Sciatic nerve (tissue), 2 donors: ENCODE measurements at regions not wholly inside any gene's neighbourhood (a gene's known extent, or its start where the extent isn't known, plus 50 kb on each side); places are given as distances from the start of the nearest gene placed in this dataset.

Experiments
- ATAC-seq: fragments of 200-7000 bp; cut with Tn5 transposase; one replicate; pipeline ENCODE4 v1.9.1; 2020; ENCODE audit warnings: mild to moderate bottlenecking, moderate library complexity
- DNase-seq: peaks from one replicate; pipeline ENCODE4 v3.0.0-alpha.2; 2020; ENCODE audit warnings: low spot score
- intact Hi-C: fragments of 100-400 bp; cut with DNase I; formaldehyde crosslinking; loops from one replicate; pipeline ENCODE4 v1.14.2; 2022
- donor health status: DM: no; HTN: no; CAD: no.
- donor health status: DM: no; HTN: no; CAD: no.

DNA sequence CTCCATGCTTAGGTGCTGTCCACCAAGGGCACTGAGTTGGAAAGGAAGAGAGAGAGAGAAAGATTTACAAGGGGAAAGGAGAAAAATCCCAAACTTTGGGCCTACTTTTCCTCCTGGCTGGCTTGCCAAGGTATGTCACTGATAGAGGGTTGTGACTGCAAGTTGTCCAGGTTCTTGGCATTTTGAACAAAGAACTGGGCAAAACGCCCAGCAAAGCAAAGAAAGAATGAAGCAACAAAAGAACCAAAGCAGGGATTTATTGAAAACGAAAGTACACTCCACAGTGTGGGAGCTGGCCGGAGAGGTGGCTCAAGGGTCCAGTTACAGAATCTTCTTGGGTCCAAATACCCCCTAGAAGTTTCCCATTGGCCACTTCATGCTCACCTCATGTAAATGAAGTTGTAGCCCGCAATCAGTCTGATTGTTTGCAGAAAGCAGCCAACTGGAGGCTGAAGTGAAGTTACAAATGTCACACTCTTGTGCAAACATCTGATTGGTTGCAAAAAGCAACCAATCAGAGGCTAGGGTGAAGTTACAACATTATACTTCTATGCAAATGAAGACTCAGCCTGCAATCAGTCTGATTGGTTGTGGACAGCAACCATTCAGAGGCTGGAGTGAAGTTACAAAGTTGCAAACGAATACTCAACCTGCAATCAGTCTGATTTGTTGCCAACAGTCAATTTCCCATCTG, 263.5 kb downstream of the YTHDC2 start:
- no peak for DNase-seq
- ATAC-seq: no peak
- intact Hi-C loops: no loop called here

DNA sequence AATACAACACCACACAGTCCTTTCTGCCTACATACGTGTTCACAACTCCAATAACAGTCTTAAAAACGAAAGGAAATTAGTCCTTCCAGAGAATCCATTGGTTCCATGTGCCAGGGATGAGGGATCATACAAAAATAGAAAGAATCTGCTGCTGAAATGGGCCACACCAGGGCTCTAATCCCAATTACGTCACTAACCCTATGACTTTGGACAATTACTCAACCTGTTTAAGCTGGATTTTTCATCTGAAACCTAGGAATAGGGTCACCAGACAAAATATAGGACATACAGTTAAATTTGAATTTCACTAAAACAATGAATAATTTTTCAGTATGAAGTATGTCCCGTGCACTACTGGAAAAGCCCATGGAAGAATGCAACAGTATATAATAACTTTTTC, 264.7 kb downstream of the YTHDC2 start:
- no peak for DNase-seq
- ATAC-seq: no peak
- intact Hi-C loops: no loop called here

DNA sequence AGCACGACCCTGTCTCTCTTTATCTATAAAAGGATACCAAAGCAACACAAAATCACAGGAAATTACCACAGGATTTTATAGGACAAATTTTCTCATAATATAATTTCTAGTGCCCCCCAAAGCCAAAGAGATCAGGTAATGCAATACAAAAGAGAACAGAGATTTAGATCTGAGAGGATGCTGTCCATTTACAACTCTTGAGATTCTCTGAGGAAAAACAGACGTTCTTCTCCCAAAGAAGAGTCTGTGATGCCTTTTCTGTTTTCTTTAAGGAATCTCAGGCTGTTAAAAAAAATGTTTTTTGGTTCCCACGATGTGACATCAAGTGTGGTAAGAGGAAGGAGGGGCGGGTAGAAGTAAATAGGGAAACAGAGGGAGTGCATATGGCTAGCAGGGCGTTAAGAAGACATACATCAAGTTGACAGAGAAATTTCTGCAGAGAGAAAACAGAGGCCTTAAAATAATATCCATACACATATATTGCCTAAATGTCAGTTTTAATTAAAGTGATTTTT, 274.7 kb downstream of the YTHDC2 start:
- intact Hi-C loops: no loop called here
- no peak for ATAC-seq
- DNase-seq: no peak

DNA sequence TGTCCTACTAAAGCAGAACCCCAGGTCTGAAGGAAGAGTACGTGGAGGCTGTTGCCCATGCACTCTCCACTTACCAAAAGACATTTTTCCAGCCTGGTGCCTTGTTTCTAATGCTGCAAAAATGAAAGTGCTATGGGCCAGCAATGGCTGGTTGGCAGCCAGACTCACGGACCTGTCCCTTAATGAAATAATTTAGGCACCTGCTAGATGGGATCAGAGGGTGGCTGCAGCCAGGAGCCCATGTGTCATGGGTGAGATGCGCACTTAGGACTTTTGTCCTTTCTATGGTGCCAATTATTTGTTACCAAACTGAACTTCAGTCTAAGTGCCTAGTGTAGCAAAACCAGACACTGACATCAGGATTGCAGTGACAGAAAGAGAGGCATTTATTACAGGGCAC, 276.3 kb downstream of the YTHDC2 start:
- no peak for DNase-seq
- no peak for ATAC-seq
- intact Hi-C loops: no loop called here

DNA sequence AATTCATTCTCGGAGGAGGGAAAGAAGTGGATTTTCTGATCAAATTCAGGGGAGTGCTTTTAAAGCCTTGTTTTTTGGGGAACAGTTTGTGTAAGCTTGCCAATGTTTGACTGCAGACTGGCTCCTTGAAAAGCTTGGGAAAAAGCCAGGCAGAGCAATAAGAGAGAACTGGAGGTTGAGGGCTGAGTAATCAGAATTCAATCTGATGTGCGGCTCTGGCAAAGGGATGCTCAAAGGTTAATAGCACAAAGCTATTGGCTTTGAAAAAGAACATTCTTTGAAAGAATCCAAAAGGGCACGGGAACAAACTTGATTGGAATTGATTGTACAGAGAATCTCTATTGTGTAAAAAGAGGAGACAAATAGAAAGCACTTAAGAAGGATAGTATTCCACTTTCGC, 279.3 kb downstream of the YTHDC2 start:
- intact Hi-C loops: no loop called here
- ATAC-seq (no peak), DNase-seq (no peak)

DNA sequence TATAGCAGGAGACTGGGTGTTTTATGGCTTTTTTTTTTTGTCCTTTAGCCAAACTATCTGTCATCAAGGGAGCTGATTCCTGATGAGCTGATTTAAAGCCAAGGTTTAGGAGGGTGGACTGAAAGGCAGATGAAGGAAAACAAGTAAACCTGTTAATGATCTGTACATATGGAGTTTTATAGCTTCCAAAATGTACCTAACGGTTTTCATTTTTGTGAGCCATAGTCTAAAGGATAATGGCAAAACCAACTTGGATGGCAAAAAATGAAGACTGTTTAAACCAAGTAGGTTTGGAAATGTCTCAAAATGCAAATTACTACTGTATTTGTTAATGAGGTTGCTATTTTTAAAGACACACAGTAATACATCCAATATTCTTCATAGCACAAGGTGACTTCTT, 281.5 kb downstream of the YTHDC2 start:
- ATAC-seq: no peak
- intact Hi-C loops: no loop called here
- no peak for DNase-seq

DNA sequence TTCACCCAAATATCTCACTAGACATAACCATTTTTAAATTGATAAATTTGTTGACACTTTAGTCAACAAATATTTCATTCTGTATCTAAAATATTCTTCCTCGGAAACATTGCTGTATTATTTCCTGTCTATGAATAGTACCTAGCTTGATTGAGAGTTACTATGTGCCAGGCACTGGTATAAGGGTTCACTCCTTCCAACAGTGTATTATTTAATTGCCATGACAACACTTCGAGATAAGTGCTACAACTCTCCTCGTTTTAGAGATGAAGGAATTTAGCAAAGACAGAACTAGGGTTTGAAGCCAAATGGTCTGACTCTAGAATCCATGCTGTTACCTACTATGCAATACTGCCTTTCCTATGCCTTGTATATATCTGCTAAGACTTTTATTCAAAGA, 287.2 kb downstream of the YTHDC2 start:
- ATAC-seq (no peak), DNase-seq (no peak)
- intact Hi-C loops: no loop called here

DNA sequence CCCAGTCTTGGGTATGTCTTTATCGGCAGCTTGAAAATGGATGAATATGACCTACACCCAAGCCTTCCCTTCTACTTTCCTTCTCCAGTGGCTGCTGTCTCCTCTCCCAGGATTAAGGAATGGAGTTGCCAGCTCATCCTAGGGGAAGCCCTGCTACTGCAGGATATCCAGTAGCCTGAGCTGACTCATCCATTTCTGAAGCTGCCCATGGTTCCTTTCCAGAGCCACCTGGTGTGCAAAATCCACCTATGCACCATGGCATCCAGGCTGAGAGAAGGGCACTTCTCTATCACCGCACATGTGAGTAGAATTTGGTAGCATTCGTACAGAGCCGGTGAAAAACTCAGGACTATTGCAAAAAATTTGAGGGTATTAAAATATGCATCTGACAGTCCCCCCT, 290.8 kb downstream of the YTHDC2 start:
- ATAC-seq (no peak), DNase-seq (no peak)
- intact Hi-C loops: no loop called here

DNA sequence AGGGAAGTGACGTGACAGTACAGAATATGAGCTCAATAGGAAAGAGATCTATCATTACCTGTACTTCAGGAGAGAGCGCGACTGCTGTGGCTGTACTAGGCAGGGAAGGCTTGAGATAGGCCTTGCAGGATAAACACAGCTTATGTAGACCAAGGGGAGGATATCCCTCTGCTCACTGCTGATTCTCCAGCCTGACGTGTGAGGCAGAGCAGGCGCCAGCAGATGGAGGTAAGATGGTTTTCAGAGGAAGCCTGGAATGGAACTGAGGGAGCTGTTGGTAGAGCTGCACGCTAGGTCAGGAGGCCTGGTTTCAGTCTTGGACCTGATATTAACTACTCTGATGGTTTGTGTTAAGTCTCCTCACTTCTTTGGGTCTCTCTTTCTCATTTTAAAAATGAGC, 291.4 kb downstream of the YTHDC2 start:
- intact Hi-C loops: no loop called here
- no peak for DNase-seq
- ATAC-seq: no peak

DNA sequence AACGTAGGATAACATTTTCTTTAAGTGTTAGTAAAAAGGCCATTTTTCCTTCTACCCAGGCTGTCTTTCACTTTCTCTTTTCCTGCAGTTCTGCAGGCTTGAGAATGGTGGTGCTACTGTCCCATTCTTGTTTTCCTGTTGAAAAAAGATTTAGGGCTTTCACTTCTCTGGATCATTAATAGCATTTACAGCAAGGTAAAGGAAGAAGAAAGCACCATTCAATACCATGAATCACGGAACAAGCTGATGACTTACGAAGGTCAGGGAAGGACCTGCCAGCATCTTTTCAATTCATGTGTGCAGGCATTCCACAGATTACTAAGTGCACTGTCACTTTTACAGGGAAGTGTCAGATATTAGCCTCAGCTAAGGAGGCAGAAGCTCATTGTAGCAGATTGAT, 292.8 kb downstream of the YTHDC2 start:
- intact Hi-C loops: no loop called here
- DNase-seq: no peak
- ATAC-seq: peak; percentile 43

DNA sequence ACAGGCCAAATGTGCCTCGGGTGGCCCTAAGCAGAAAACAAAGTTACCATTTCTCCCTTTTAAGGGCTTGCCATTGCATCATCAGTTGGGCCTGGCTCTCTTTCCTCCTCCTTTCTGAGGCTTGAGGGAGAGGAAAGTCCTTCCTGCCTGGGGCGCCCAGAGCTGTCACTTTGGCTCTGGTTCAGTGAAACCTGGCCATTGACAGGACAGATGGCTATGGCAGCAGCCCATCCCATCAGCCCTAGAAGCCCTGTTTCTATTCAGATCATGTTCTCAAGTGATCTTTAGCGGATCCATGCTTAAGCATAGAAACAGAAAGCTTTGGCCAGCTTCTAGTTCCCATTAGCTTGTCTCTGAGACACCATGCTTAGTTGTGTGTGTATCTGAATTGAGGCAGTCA, 293.4 kb downstream of the YTHDC2 start:
- intact Hi-C loops: no loop called here
- peak; percentile 77 for ATAC-seq

DNA sequence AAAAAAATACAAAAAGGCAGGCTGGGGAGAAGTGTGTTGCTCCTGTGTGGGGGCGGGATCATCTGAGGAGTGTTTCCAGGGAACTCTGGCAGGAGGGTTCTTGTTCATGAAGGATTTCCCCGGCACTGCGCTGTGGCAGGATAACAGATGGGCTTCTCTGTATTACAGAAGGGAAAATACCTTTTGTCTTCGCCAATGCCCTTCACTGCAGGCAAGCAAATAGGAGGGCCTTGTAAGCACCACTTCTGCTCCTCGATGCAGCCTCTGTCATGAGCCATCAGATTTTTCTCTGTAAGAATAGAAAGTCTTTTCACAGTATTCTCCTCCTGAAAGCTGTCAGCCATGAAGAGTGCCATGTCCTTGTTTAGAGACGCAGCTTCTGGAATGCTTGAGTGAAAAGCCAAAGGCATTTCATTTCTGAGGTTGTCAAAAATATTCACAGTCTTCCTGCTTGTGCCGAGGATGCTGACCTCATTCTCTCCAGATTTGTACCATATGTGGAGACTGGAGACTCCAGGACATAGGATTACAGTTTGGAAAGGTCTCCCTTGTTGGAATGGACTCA, 294.0 kb downstream of the YTHDC2 start:
- intact Hi-C loops: no loop called here
- ATAC-seq (peak; percentile 63), DNase-seq (no peak)

More for the DNA sequence above, 293.4 kb downstream of the YTHDC2 start:
- DNase-seq: no peak

DNA sequence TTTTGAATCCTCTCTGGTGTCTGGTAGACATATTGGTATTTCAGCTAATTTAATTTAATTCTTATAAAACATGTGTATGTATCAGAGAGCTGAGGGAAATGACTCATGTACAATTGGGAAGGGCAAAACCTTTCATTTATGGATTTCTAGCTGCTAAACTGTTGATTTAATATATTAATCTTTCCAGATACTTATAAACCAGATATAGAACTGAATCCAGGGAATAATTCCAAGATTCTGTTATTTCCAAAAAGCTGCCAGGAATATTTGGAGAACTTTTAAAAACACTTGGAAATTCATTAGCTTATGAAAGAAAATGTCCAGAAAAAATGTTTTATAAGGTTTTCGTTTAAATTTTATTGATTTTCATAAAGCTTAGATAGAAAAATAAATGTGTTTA, 295.5 kb downstream of the YTHDC2 start:
- intact Hi-C loops: no loop called here
- ATAC-seq (no peak), DNase-seq (no peak)

DNA sequence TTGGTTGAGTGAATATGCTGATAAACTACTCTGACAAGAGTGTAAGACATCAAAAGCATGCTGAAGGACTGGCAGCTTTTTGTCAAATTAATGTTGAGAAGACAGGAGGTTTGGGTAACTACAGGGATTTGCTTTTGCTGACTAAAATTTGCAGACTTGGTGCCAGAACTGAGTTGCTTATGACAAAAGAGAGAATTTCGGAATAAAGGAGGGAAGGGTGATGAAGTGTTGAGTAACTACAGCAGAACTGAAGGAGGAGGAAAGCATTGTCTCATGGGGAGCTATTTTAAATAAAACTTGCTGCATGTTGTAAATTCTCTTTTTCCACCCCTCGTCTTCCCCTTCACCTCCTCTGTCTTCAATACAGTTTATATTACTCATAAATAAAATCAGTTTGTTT, 296.1 kb downstream of the YTHDC2 start:
- DNase-seq (no peak), ATAC-seq (no peak)
- intact Hi-C loops: no loop called here

DNA sequence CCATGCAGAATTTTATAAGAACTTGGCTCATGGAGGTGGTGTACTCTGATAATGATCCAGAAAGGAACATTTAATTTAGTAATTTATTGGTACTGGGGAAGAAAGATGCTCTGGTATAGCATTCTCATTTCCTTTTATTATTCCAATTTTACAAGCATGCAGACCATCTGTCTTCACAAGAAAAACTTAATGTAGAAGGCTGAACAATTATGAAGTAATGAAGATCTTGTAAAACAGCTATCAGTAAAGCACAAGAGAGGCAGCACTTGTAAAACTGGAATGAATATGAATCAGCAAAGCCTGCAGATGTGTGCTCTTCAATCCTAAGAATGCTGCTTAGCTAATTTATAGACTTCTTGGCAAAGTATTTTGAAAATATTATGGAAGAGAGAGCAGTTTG, 300.0 kb downstream of the YTHDC2 start:
- no peak for DNase-seq
- intact Hi-C loops: no loop called here
- ATAC-seq: no peak

DNA sequence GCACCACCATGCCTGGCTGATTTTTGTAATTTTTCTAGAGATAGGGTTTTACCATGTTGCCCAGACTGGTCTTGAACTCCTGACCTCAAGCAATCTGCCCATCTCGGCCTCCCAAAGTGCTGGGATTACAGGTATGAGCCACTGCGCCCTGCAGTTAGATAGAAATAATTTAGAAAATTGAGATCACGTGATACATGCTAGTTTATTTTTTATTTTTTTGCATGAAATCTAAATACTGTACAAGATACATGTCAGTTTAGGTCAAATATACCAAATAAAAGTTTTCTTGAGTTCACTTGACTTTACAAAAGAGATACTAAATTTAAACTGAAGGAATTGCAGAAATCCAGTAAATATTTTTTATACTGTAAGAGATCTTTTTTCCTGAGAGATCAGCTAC, 304.2 kb downstream of the YTHDC2 start:
- DNase-seq: no peak
- ATAC-seq: no peak
- intact Hi-C loops: no loop called here

DNA sequence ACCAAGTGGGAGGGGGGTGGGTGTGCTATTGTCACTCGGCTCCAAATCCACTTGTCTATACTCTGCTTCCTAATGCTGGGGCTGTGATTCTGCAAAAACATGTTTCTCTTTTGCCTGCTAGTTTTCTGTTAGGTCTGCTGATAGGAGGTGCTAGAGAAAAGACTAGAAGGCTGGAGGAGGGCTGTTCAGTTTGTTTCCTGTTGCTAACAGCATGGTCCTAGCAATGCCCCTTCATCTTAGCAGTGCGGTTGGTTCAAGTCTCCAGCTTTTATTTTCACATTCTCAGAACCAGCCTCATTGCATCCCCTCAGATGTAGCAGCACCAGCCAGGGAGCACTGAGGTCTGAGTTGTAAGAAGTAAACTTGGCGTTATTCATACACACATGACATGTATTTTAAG, 310.2 kb downstream of the YTHDC2 start:
- intact Hi-C loops: no loop called here
- DNase-seq: no peak

DNA sequence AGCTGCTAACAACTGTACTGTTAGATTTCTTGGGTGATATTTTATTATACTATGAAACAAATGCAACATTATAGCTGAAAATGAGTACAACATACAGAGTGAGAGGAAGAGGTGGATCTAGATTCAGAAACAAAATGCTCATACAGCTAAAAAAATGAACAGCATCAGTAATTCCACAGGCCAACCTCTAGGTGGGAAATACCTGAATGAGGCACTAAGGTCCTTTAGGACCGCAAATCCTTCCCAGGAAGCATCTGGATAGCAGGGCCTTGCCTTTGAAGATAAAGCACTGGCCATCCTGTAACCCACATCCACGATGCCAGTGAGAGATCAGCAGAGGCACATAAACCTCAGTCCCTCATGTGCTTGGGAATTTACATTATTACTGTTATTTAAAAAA, 310.8 kb downstream of the YTHDC2 start:
- DNase-seq (no peak), ATAC-seq (no peak)
- intact Hi-C loops: no loop called here

More for the DNA sequence above, 310.2 kb downstream of the YTHDC2 start:
- no peak for ATAC-seq

DNA sequence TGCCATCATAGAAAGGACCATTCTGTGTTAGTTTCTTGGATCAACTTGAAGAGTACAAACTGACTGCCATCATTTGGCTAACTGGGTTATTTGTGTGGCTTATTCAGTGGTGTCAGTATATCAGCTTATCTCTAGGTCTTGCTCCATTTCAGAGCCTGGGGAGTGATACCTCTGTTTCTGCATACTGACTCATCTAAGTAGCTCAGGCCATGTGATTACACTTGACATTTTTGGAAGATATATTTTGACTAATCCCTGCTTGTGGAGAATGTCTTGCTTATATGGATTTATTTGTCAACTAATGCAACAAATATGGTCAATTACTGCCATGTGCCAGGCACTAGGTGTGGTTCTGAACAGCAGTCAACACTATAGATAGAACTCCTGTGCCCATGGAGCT, 311.7 kb downstream of the YTHDC2 start:
- DNase-seq: no peak
- ATAC-seq: no peak
- intact Hi-C loops: no loop called here

DNA sequence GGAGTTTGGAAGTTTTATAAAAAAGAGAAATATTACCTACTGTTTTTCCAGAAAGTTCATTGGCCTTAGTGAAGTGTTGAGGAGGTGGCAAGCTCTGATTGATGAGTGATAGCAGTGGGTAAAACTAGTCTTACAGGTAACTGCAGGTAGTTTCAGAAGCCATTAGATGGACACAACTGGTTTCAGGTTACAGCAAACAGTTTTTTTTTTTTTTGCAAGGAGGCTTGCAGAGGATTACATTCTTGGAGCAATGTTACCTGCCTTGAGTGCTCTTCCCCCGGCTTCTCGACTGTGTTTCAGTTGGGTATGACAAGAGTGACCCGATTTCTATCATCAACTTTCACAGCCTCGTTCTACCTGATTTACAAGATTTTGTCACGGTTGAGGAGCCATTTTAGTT, 333.4 kb downstream of the YTHDC2 start:
- intact Hi-C loops: no loop called here
- ATAC-seq (no peak), DNase-seq (no peak)

DNA sequence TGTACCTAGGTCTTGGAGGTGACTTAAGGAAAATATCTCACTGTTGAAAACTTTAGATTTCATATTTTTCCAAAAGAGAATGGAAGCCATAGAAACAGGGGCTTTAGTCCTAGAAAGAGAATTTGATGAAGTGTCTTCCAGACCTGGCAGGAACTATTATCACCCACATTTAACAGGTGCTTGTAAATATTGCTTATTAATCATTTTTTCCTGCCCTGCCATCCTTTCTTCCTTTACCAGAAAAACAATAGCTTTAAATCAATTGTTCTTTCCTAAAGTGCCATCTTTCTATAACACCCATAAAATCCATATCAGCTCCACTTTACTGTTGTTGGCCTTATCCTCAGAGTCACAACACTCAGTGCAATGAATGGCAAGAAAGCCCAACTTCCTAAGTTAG, 350.9 kb downstream of the YTHDC2 start:
- intact Hi-C loops: no loop called here
- DNase-seq (no peak), ATAC-seq (no peak)
